Fibroblast of lung (primary cell): ENCODE measurements at regions not wholly inside any gene's neighbourhood (a gene's known extent, or its start where the extent isn't known, plus 50 kb on each side); places are given as distances from the start of the nearest gene placed in this dataset.

ENCODE experiments used
- DNase-seq, 2 donors: peaks; one replicate each; pipeline versions ENCODE4 v3.0.0 to v3.0.0-alpha.2; 2010; ENCODE audit warnings: low read depth in 2 of 2
- H2AFZ ChIP-seq: 2 replicates; pipeline ENCODE4 v1.5.1; 2012; ENCODE audit warnings: low read length, control low read depth, inconsistent platforms
- H3K27ac ChIP-seq: 2 replicates; pipeline ENCODE4 v1.5.1; 2011; ENCODE audit warnings: low read length, control low read depth; ENCODE audit not compliant: insufficient read depth
- H3K27me3 ChIP-seq: 2 replicates; pipeline ENCODE4 v1.5.1; 2011; ENCODE audit warnings: mild to moderate bottlenecking, low read length; ENCODE audit not compliant: control insufficient read depth, insufficient read depth
- H3K36me3 ChIP-seq: 2 replicates; pipeline ENCODE4 v1.5.1; 2011; ENCODE audit warnings: low read length; ENCODE audit not compliant: control insufficient read depth, insufficient read depth
- H3K4me1 ChIP-seq: 2 replicates; pipeline ENCODE4 v1.5.1; 2011; ENCODE audit warnings: low read length; ENCODE audit not compliant: control insufficient read depth, insufficient read depth; ENCODE audit errors: extremely low read depth
- H3K4me2 ChIP-seq: 2 replicates; pipeline ENCODE4 v1.5.1; 2011; ENCODE audit warnings: low read length, control low read depth; ENCODE audit not compliant: insufficient read depth; ENCODE audit errors: extremely low read depth
- H3K4me3 ChIP-seq, 4 experiments: fragments of 200-600 bp in 1 of 4; sonication (generic) in 1 of 4; replicated peaks in 1 of 4; 2 replicates each; pipeline ENCODE4 v1.5.1; 2011 to 2016; ENCODE audit warnings: low read length in 4 of 4, low read depth in 3 of 4, mild to moderate bottlenecking in 3 of 4, control low read depth in 2 of 4, inconsistent platforms in 1 of 4, mixed read lengths in 1 of 4; ENCODE audit not compliant: insufficient read depth in 1 of 4; ENCODE audit errors: control extremely low read depth in 1 of 4
- H3K79me2 ChIP-seq: 2 replicates; pipeline ENCODE4 v1.5.1; 2012; ENCODE audit warnings: mild to moderate bottlenecking, low read length, inconsistent platforms; ENCODE audit not compliant: control insufficient read depth, insufficient read depth
- H3K9ac ChIP-seq: 2 replicates; pipeline ENCODE4 v1.5.1; 2011; ENCODE audit warnings: mild to moderate bottlenecking, low read length, control low read depth; ENCODE audit not compliant: insufficient read depth
- H3K9me3 ChIP-seq: 2 replicates; pipeline ENCODE4 v1.5.1; 2012; ENCODE audit warnings: low read depth, low read length; ENCODE audit not compliant: control insufficient read depth, insufficient read depth
- H4K20me1 ChIP-seq: 2 replicates; pipeline ENCODE4 v1.5.1; 2011; ENCODE audit warnings: low read length; ENCODE audit not compliant: control insufficient read depth, insufficient read depth; ENCODE audit errors: extremely low read depth
- CTCF ChIP-seq, 2 donors: IDR thresholded peaks in 1 of 2; conservative IDR thresholded peaks in 1 of 2; 1 replicate in 1 of 2; 2 replicates in 1 of 2; pipeline ENCODE4 v1.5.1; 2011 to 2012; ENCODE audit warnings: low read length in 2 of 2, control low read depth in 1 of 2, inconsistent platforms in 1 of 2, low read depth in 1 of 2, mild to moderate bottlenecking in 1 of 2
- EZH2 ChIP-seq: IDR thresholded peaks from 2 replicates; pipeline ENCODE4 v1.5.1; 2012; ENCODE audit warnings: low read length, control low read depth, mild to moderate bottlenecking; ENCODE audit errors: missing control alignments

- TF ChIP-seq EZH2 = no peak
- TF ChIP-seq CTCF (conservative IDR thresholded peaks at IDR 0.05 in 1 of 2, IDR thresholded peaks at IDR 0.05 in 1 of 2; ENCODE audit: low read depth in 1 of 2, low read length in 2 of 2) = no peak
- H4K20me1 ChIP-seq = no peaks in the 10 kb centered on the region
Measured at GRCh38 chr2:33735096-33735495, 136.0 kb upstream of the FAM98A start.

GRCh38 chr2:33730804-33731203 is 131.7 kb upstream of the FAM98A start:
- H3K9ac ChIP-seq = no peak overlapping the region
- H3K4me3 ChIP-seq = no peak overlapping the region
- H3K4me2 ChIP-seq = no peak overlapping the region
- no peaks in the 10 kb centered on the region for H3K79me2 ChIP-seq
- TF ChIP-seq CTCF (conservative IDR thresholded peaks at IDR 0.05 in 1 of 2, IDR thresholded peaks at IDR 0.05 in 1 of 2; ENCODE audit: low read depth in 1 of 2, low read length in 2 of 2) (no peak), EZH2 (no peak)
- H3K9me3 ChIP-seq = no peaks in the 10 kb centered on the region
- no peaks in the 10 kb centered on the region for H3K4me1 ChIP-seq
- H3K27me3 ChIP-seq = no peaks in the 10 kb centered on the region
- no peaks in the 10 kb centered on the region for H4K20me1 ChIP-seq
- no peaks in the 10 kb centered on the region for H3K36me3 ChIP-seq
- no peak overlapping the region for H3K27ac ChIP-seq
- DNase-seq = no peak
- H2AFZ ChIP-seq = no peak overlapping the region

More at GRCh38 chr2:33735096-33735495, 136.0 kb upstream of the FAM98A start:
- no peak overlapping the region for H3K4me3 ChIP-seq
- H2AFZ ChIP-seq = no peak overlapping the region
- H3K4me2 ChIP-seq = no peak overlapping the region
- H3K79me2 ChIP-seq = no peaks in the 10 kb centered on the region
- H3K27me3 ChIP-seq = no peaks in the 10 kb centered on the region
- H3K9me3 ChIP-seq = no peaks in the 10 kb centered on the region
- H3K9ac ChIP-seq = no peak overlapping the region
- no peak for DNase-seq
- no peak overlapping the region for H3K27ac ChIP-seq
- no peaks in the 10 kb centered on the region for H3K4me1 ChIP-seq
- H3K36me3 ChIP-seq = no peaks in the 10 kb centered on the region

- Histone ChIP-seq H3K4me3 (no peak overlapping the region), H3K9ac (no peak overlapping the region), H3K4me2 (no peak overlapping the region), H3K27ac (no peak overlapping the region), H2AFZ (no peak overlapping the region), H3K36me3 (no peaks in the 10 kb centered on the region), H3K4me1 (no peaks in the 10 kb centered on the region), H3K27me3 (no peaks in the 10 kb centered on the region), H3K79me2 (no peaks in the 10 kb centered on the region), H4K20me1 (no peaks in the 10 kb centered on the region), H3K9me3 (no peaks in the 10 kb centered on the region)
- no peak for DNase-seq
- TF ChIP-seq CTCF (conservative IDR thresholded peaks at IDR 0.05 in 1 of 2, IDR thresholded peaks at IDR 0.05 in 1 of 2; ENCODE audit: low read depth in 1 of 2, low read length in 2 of 2) = no peak
- TF ChIP-seq EZH2 = no peak
Measured at GRCh38 chr2:33730193-33730592, 131.1 kb upstream of the FAM98A start.
